ENCODE measurements at regions not wholly inside any gene's neighbourhood (a gene's known extent, or its start where the extent isn't known, plus 50 kb on each side); places are given as distances from the start of the nearest gene placed in this dataset.

- TF ChIP-seq CTCF (IDR thresholded peaks at IDR 0.05; ENCODE audit: low read depth, low read length) (no peak), EZH2phosphoT487 (IDR thresholded peaks at IDR 0.05; ENCODE audit: low read depth) (no peak)
Measured at GRCh38 chr3:3632449-3632848, 166.8 kb upstream of the LRRN1 start.
